Endothelial cell (in vitro differentiated cells): ENCODE measurements at regions not wholly inside any gene's neighbourhood (a gene's known extent, or its start where the extent isn't known, plus 50 kb on each side); places are given as distances from the start of the nearest gene placed in this dataset.
"Not testable (repeated sequence)": the region's sequence is repeated elsewhere in the genome, so short reads cannot be mapped to it uniquely, and the experiment has no call there.

ENCODE experiments used
- DNase-seq: peaks from one replicate; pipeline ENCODE4 v3.0.0; 2021; ENCODE audit warnings: low spot score
- H3K27ac Mint-ChIP-seq: one replicate; pipeline ENCODE4 v1.8.0; 2021; ENCODE audit warnings: mixed read lengths, inconsistent platforms; ENCODE audit not compliant: unreplicated experiment
- H3K27me3 Mint-ChIP-seq: one replicate; pipeline ENCODE4 v1.8.0; 2021; ENCODE audit warnings: mild to moderate bottlenecking, moderate library complexity, mixed read lengths, inconsistent platforms; ENCODE audit not compliant: unreplicated experiment
- H3K36me3 Mint-ChIP-seq: one replicate; pipeline ENCODE4 v1.8.0; 2021; ENCODE audit warnings: mild to moderate bottlenecking, low read depth, mixed read lengths, inconsistent platforms; ENCODE audit not compliant: unreplicated experiment
- H3K4me1 Mint-ChIP-seq: one replicate; pipeline ENCODE4 v1.8.0; 2021; ENCODE audit warnings: mild to moderate bottlenecking, mixed read lengths, inconsistent platforms; ENCODE audit not compliant: unreplicated experiment
- H3K4me3 Mint-ChIP-seq: one replicate; pipeline ENCODE4 v1.8.0; 2021; ENCODE audit warnings: mild to moderate bottlenecking, mixed read lengths, inconsistent platforms; ENCODE audit not compliant: unreplicated experiment
- H3K9me3 Mint-ChIP-seq: one replicate; pipeline ENCODE4 v1.8.0; 2021; ENCODE audit warnings: mixed read lengths, inconsistent platforms; ENCODE audit not compliant: unreplicated experiment
- CTCF ChIP-seq: fragments of 200-600 bp; sonication (generic); IDR thresholded peaks from one replicate; pipeline ENCODE4 v1.5.0; 2021; ENCODE audit warnings: antibody characterized with exemption; ENCODE audit not compliant: unreplicated experiment

- no peaks in the 10 kb centered on the region for H3K4me1 Mint-ChIP-seq
- no peak overlapping the region for H3K27ac Mint-ChIP-seq
- no peak overlapping the region for H3K4me3 Mint-ChIP-seq
- H3K27me3 Mint-ChIP-seq = peaks cover 4% of the 10 kb centered on the region
- no peak for TF ChIP-seq CTCF
- H3K36me3 Mint-ChIP-seq = peaks cover 10% of the 10 kb centered on the region
- peaks cover 6% of the 10 kb centered on the region for H3K9me3 Mint-ChIP-seq
- DNase-seq = no peak
These were observed 90.0 kb downstream of the VCPKMT start for GRCh38 chr14:50026396-50026795.

GRCh38 chr14:50027816-50028215 is 88.6 kb downstream of the VCPKMT start:
- H3K4me1 Mint-ChIP-seq = no peaks in the 10 kb centered on the region
- peaks cover 6% of the 10 kb centered on the region for H3K9me3 Mint-ChIP-seq
- DNase-seq = no peak
- H3K4me3 Mint-ChIP-seq = no peak overlapping the region
- H3K36me3 Mint-ChIP-seq = peaks cover 10% of the 10 kb centered on the region
- no peak overlapping the region for H3K27ac Mint-ChIP-seq
- H3K27me3 Mint-ChIP-seq = peaks cover 4% of the 10 kb centered on the region
- no peak for TF ChIP-seq CTCF

- Mint-ChIP-seq H3K36me3 (peaks cover 10% of the 10 kb centered on the region), H3K4me3 (no peak overlapping the region), H3K9me3 (peaks cover 6% of the 10 kb centered on the region), H3K27ac (no peak overlapping the region), H3K27me3 (peaks cover 4% of the 10 kb centered on the region), H3K4me1 (no peaks in the 10 kb centered on the region)
- no peak for TF ChIP-seq CTCF
- no peak for DNase-seq
These were observed 87.9 kb downstream of the VCPKMT start for GRCh38 chr14:50028458-50028857.

GRCh38 chr14:50030036-50030435 is 86.3 kb downstream of the VCPKMT start:
- peaks cover 6% of the 10 kb centered on the region for H3K9me3 Mint-ChIP-seq
- H3K27me3 Mint-ChIP-seq = peaks cover 4% of the 10 kb centered on the region
- peaks cover 10% of the 10 kb centered on the region for H3K36me3 Mint-ChIP-seq
- no peak overlapping the region for H3K27ac Mint-ChIP-seq
- DNase-seq = no peak
- H3K4me1 Mint-ChIP-seq = no peaks in the 10 kb centered on the region
- no peak for TF ChIP-seq CTCF
- H3K4me3 Mint-ChIP-seq = no peak overlapping the region

- not testable (repeated sequence) for H3K4me1 Mint-ChIP-seq, H3K9me3 Mint-ChIP-seq, H3K36me3 Mint-ChIP-seq, DNase-seq, H3K27me3 Mint-ChIP-seq, H3K4me3 Mint-ChIP-seq, H3K27ac Mint-ChIP-seq
These were observed 85.5 kb downstream of the VCPKMT start for GRCh38 chr14:50030911-50031310.
